PC-3 (cell line): ENCODE measurements at regions not wholly inside any gene's neighbourhood (a gene's known extent, or its start where the extent isn't known, plus 50 kb on each side); places are given as distances from the start of the nearest gene placed in this dataset.

Experiments used
- CTCF ChIP-seq: fragments of 300-600 bp; sonication (generic); conservative IDR thresholded peaks from 2 replicates; pipeline ENCODE4 v1.5.1; 2017; ENCODE audit warnings: antibody characterized with exemption, low read depth, mild to moderate bottlenecking, low read length
- EZH2 ChIP-seq: fragments of 300-600 bp; sonication (generic); IDR thresholded peaks from one replicate; pipeline ENCODE4 v1.6.1; 2017; ENCODE audit warnings: antibody characterized with exemption, mild to moderate bottlenecking, low read length; ENCODE audit not compliant: unreplicated experiment
- EZH2phosphoT487 ChIP-seq: fragments of 300-600 bp; sonication (generic); IDR thresholded peaks from 2 replicates; pipeline ENCODE4 v1.6.1; 2018; ENCODE audit warnings: mild to moderate bottlenecking, antibody characterized with exemption, low read length, borderline replicate concordance

GRCh38 chr10:21317902-21318301, 207.6 kb downstream of the SKIDA1 start:
- TF ChIP-seq CTCF (no peak), EZH2 (no peak), EZH2phosphoT487 (no peak)
